Dendritic cell treated with granulocyte-macrophage colony-stimulating factor and Interleukin-4, amounts not matched to agents 40 ng/mL and 50 ng/mL, for 4 days (primary cell): ENCODE measurements at regions not wholly inside any gene's neighbourhood (a gene's known extent, or its start where the extent isn't known, plus 50 kb on each side); places are given as distances from the start of the nearest gene placed in this dataset.

Experiments used
- H3K27ac Mint-ChIP-seq: one replicate; pipeline ENCODE4 v1.8.0; 2022; ENCODE audit warnings: mild to moderate bottlenecking, mixed read lengths
- H3K27me3 Mint-ChIP-seq: one replicate; pipeline ENCODE4 v1.8.0; 2022; ENCODE audit warnings: mild to moderate bottlenecking, mixed read lengths
- H3K36me3 Mint-ChIP-seq: one replicate; pipeline ENCODE4 v1.8.0; 2022; ENCODE audit warnings: low read depth, mixed read lengths
- H3K4me1 Mint-ChIP-seq: one replicate; pipeline ENCODE4 v1.8.0; 2022; ENCODE audit warnings: low read depth, mixed read lengths
- H3K4me3 Mint-ChIP-seq: one replicate; pipeline ENCODE4 v1.8.0; 2022; ENCODE audit warnings: mild to moderate bottlenecking, moderate library complexity, mixed read lengths
- H3K9me3 Mint-ChIP-seq: one replicate; pipeline ENCODE4 v1.8.0; 2022; ENCODE audit warnings: mixed read lengths
- intact Hi-C: fragments of 100-400 bp; cut with micrococcal nuclease; formaldehyde crosslinking; loops from one replicate; pipeline ENCODE4 v1.15.0; 2022

DNA sequence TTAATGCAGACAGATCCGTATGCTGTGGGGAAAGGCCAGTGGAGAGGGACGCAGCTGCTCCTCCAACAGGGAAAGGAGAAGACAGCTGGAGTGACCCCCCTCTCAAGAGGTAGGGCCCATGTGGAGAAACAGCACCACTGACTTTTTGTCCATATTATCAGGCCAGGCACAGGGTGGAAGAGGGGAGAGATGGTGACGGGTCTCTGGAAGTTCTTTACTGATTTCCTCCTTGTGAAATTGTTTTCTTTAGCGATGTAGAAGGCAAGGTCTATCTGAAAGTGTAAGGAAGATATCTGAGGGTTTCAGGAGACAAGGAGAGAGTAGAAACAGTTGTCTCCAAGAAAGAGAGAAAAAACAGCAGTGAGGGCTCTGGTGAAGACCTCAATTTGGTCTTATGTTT is 338.8 kb downstream of the VPS13C start:
- H3K27me3 Mint-ChIP-seq, result no peaks in the 10 kb centered on the region
- no peaks in the 10 kb centered on the region for H3K4me1 Mint-ChIP-seq
- no peaks in the 10 kb centered on the region for H3K9me3 Mint-ChIP-seq
- intact Hi-C loops, result no loop called here
- H3K27ac Mint-ChIP-seq, result no peak overlapping the region
- H3K4me3 Mint-ChIP-seq, result no peak overlapping the region
- no peaks in the 10 kb centered on the region for H3K36me3 Mint-ChIP-seq

DNA sequence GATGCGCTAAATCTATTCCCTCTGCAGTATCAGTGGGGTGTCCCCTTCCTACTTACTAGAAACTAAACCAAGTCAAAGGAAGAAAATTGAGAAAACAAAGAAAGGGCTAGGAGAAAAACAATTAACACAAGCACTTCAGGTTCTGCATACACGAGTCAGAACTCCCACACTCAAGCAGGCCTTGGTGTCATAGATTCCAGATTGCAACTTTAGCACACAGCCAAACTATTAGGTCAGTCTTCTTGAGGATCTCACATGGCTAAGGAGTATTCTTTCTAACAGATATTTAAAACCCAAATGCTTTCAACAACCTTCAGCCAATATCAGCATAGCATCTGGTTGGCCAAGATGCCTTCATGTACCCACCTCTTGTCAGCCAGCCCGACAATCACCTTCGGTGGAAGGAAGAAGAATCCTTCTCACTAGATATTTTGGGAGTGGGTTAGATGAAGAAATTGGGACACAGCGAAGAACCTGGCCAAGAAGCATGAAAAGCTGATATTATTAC is 340.0 kb downstream of the VPS13C start:
- H3K27me3 Mint-ChIP-seq, result no peaks in the 10 kb centered on the region
- no peaks in the 10 kb centered on the region for H3K9me3 Mint-ChIP-seq
- H3K36me3 Mint-ChIP-seq, result no peaks in the 10 kb centered on the region
- H3K27ac Mint-ChIP-seq, result no peak overlapping the region
- H3K4me1 Mint-ChIP-seq, result no peaks in the 10 kb centered on the region
- H3K4me3 Mint-ChIP-seq, result no peak overlapping the region
- intact Hi-C loops, result no loop called here

GRCh38 chr15:61715082-61715481 is 345.2 kb downstream of the VPS13C start:
- Mint-ChIP-seq H3K9me3 (no peaks in the 10 kb centered on the region), H3K4me1 (no peaks in the 10 kb centered on the region), H3K4me3 (no peak overlapping the region), H3K36me3 (no peaks in the 10 kb centered on the region), H3K27me3 (no peaks in the 10 kb centered on the region), H3K27ac (no peak overlapping the region)
- intact Hi-C loops, result no loop called here

DNA sequence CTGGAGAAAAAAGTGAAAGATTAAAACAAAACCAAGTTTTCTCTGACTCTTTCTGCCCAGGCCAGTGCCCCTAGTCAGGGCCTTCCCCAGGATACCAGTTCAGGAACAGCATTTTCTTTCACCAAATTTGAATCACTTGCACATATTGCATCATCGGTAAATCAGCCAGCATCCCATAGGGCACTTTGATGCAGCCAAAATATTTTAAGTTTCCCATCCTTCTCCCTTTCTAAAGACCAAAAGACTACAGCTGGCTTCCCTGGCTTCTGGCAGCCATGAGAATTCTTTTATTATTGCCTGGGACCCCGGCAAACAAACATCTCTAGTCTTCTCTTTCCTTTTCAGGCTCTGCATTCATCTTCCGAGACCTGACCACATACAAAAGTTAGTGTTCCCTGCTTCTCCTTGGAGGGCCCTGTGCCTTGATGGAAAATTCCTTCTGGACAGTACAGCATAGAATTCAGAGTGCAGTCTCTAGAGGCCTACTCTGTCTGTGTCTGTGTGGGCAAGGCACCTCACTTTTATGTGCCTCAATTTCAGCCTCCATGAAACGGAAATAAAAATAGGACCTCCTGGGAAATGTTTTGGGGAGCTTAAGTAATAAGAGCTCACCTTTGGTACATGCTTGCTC is 348.0 kb downstream of the VPS13C start:
- H3K9me3 Mint-ChIP-seq, result no peaks in the 10 kb centered on the region
- intact Hi-C loops, result no loop called here
- no peak overlapping the region for H3K4me3 Mint-ChIP-seq
- no peak overlapping the region for H3K27ac Mint-ChIP-seq
- H3K4me1 Mint-ChIP-seq, result no peaks in the 10 kb centered on the region
- no peaks in the 10 kb centered on the region for H3K27me3 Mint-ChIP-seq
- no peaks in the 10 kb centered on the region for H3K36me3 Mint-ChIP-seq

DNA sequence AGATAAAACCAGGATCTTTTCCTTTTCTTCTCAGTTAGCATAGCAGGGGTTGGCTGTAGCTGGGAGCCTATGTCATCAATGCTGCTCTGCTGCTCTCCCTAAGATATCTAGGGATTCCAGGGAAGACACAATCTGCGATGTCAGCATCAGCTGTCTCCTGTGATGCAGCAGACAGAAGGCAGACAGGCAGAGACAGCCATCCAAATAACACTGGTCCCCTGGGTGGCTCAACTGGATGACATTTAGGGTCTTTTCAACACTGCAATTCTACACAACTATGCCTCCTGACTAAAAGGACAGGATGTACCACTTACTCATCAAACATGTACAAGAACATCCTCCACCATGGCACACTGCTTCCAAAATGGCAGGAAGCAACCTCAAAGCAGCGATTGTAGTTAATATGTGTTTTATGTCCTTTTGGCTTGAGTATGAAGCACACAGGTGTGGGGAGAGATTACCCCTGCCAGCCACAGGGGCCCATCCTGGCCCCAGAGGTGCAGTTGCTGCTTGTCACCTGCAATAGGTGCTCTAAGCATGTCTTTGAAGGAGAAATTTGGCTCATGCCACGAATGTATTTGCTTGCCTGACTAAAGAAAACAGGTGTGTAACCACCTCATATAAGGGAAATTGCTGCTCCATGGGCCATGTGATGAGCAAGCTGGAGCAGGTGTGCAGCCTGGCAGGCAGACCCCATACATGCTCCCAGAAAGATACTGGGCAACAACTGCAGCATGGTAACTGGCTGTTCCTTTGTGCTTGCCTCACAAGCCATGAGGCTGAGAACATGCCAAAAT is 357.8 kb downstream of the VPS13C start:
- Mint-ChIP-seq H3K9me3 (no peaks in the 10 kb centered on the region), H3K4me3 (no peak overlapping the region), H3K4me1 (no peaks in the 10 kb centered on the region), H3K27ac (no peak overlapping the region), H3K36me3 (no peaks in the 10 kb centered on the region), H3K27me3 (no peaks in the 10 kb centered on the region)
- intact Hi-C loops, result no loop called here

- H3K27ac Mint-ChIP-seq, result no peak overlapping the region
- no peaks in the 10 kb centered on the region for H3K36me3 Mint-ChIP-seq
- H3K4me1 Mint-ChIP-seq, result no peaks in the 10 kb centered on the region
- intact Hi-C loops, result no loop called here
- no peaks in the 10 kb centered on the region for H3K9me3 Mint-ChIP-seq
- H3K4me3 Mint-ChIP-seq, result no peak overlapping the region
- no peaks in the 10 kb centered on the region for H3K27me3 Mint-ChIP-seq
These were observed 358.8 kb downstream of the VPS13C start for GRCh38 chr15:61701455-61701854.

- Mint-ChIP-seq H3K4me1 (no peaks in the 10 kb centered on the region), H3K36me3 (no peaks in the 10 kb centered on the region), H3K4me3 (no peak overlapping the region), H3K9me3 (no peaks in the 10 kb centered on the region), H3K27me3 (no peaks in the 10 kb centered on the region), H3K27ac (no peak overlapping the region)
- intact Hi-C loops, result no loop called here
These were observed 359.4 kb downstream of the VPS13C start for GRCh38 chr15:61700803-61701202.

- Mint-ChIP-seq H3K4me3 (no peak overlapping the region), H3K4me1 (no peaks in the 10 kb centered on the region), H3K36me3 (no peaks in the 10 kb centered on the region), H3K27ac (no peak overlapping the region), H3K9me3 (peaks cover 14% of the 10 kb centered on the region), H3K27me3 (no peaks in the 10 kb centered on the region)
- intact Hi-C loops, result no loop called here
These were observed 362.5 kb downstream of the VPS13C start for GRCh38 chr15:61697796-61698195.

DNA sequence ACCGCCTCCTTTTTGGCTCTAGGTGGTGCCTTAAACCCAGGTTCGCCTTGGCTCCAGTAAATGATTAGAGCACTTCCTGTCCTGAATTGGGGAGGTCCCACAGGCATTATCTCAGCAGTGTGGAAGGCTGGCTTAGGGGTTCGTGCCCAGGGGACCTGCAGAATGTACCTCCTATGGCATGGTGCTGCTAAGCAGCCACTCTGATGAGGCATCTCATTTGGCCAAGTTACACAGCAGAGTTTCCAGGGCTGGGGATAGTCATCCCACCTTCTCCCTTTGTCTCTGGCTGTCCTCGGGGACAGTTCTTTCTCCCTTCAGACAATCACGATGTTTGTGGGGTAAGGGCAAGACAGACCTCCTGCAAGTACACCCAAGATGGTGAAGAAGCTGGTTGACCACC is 371.2 kb downstream of the VPS13C start:
- no peak overlapping the region for H3K27ac Mint-ChIP-seq
- H3K27me3 Mint-ChIP-seq, result no peaks in the 10 kb centered on the region
- H3K9me3 Mint-ChIP-seq, result no peaks in the 10 kb centered on the region
- H3K36me3 Mint-ChIP-seq, result no peaks in the 10 kb centered on the region
- no peaks in the 10 kb centered on the region for H3K4me1 Mint-ChIP-seq
- intact Hi-C loops, result no loop called here
- H3K4me3 Mint-ChIP-seq, result no peak overlapping the region

DNA sequence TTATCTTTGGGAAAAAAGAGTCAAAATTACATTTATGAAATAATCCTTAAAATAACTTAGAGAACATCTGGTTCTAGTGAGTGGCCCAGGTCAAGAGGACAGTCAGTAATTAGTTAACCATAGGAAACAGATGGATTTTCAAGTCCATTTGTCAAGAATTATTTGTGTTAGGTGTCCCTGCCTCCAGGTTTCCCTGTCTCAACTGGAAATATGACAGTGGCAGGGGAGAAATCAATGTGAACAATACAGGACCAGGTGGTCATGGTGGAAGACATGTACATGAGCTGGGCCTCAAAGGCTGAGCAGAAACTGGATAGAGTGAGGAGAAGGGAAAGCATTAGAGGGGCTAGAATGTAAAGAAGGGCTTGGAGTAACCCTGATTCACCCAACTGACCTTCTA is 372.6 kb downstream of the VPS13C start:
- Mint-ChIP-seq H3K27ac (no peak overlapping the region), H3K4me3 (no peak overlapping the region), H3K27me3 (no peaks in the 10 kb centered on the region), H3K9me3 (no peaks in the 10 kb centered on the region), H3K4me1 (no peaks in the 10 kb centered on the region), H3K36me3 (no peaks in the 10 kb centered on the region)
- intact Hi-C loops, result no loop called here

- Mint-ChIP-seq H3K27me3 (no peaks in the 10 kb centered on the region), H3K36me3 (no peaks in the 10 kb centered on the region), H3K9me3 (no peaks in the 10 kb centered on the region), H3K4me3 (no peak overlapping the region), H3K27ac (no peak overlapping the region), H3K4me1 (no peaks in the 10 kb centered on the region)
- intact Hi-C loops, result no loop called here
These were observed 373.1 kb downstream of the VPS13C start for GRCh38 chr15:61687124-61687523.

GRCh38 chr15:61685971-61686370 is 374.3 kb downstream of the VPS13C start:
- intact Hi-C loops, result no loop called here
- H3K4me1 Mint-ChIP-seq, result peaks cover 4% of the 10 kb centered on the region
- no peaks in the 10 kb centered on the region for H3K36me3 Mint-ChIP-seq
- H3K9me3 Mint-ChIP-seq, result no peaks in the 10 kb centered on the region
- no peak overlapping the region for H3K27ac Mint-ChIP-seq
- H3K27me3 Mint-ChIP-seq, result no peaks in the 10 kb centered on the region
- H3K4me3 Mint-ChIP-seq, result no peak overlapping the region

DNA sequence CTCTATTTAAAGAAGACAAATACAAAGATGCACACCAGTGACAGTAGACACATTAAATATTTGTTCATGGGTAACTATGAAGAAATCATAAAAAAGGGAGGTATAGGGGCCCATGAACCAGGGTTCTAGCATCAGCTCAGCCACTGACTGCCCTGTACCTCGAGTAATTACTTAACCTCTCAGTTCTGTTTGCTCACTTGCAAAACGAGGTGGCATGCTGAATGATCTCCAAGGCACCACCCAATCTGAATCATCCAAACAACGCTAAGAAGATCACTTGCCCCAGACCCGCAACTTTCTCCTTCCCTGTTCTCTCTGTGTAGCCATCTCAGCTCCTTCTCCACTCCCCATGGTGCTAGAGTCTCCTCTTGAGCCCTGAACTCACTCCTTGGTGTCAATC is 374.7 kb downstream of the VPS13C start:
- H3K27me3 Mint-ChIP-seq, result no peaks in the 10 kb centered on the region
- intact Hi-C loops, result no loop called here
- H3K9me3 Mint-ChIP-seq, result no peaks in the 10 kb centered on the region
- no peaks in the 10 kb centered on the region for H3K36me3 Mint-ChIP-seq
- no peak overlapping the region for H3K27ac Mint-ChIP-seq
- H3K4me3 Mint-ChIP-seq, result no peak overlapping the region
- H3K4me1 Mint-ChIP-seq, result peaks cover 6% of the 10 kb centered on the region

DNA sequence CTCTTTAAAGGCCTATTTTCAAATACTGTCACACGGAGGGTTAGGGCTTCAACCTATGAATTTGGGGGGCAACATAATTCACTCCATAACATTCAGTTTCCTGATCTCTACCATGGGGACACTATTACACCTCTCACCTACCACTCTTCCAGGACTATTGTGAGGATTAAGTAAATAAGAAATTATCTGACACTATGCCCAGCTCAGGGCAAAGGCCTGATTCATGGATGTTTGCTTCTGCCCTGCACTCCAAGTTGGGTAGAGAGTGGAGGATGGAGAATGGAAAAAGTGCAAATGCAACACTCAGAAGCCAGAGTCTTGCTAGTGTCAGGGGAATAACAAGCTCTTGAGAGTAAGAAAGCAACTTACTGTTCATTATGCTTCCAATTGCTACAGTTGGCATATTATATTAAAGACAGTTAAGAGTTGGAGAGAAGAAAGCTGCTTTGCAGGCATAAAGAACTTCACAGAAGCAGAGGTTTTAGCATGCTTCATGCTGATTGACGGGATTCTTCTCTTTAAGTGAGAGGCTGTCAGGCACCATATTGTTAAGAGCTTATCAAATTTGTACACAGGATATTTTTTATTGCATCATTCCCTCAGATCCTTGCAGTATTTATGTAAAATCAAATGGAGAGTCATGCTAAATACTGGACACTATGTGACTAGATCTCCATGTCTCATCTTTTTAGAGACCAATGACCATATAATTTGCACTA is 375.3 kb downstream of the VPS13C start:
- Mint-ChIP-seq H3K36me3 (no peaks in the 10 kb centered on the region), H3K4me3 (no peak overlapping the region), H3K27me3 (no peaks in the 10 kb centered on the region), H3K9me3 (no peaks in the 10 kb centered on the region), H3K27ac (no peak overlapping the region), H3K4me1 (peaks cover 6% of the 10 kb centered on the region)
- intact Hi-C loops, result no loop called here
